GM12892 (cell line): ENCODE measurements at regions not wholly inside any gene's neighbourhood (a gene's known extent, or its start where the extent isn't known, plus 50 kb on each side); places are given as distances from the start of the nearest gene placed in this dataset.

Experiments
- DNase-seq: peaks from one replicate; pipeline ENCODE4 v3.0.0; 2011; ENCODE audit not compliant: insufficient read length
- FAIRE-seq: peaks from 2 replicates; lab custom pipeline; 2011; peaks lifted over from hg19 to GRCh38; lab: Jason Lieb, UNC
- POLR2A ChIP-seq: IDR thresholded peaks from 2 replicates; pipeline ENCODE4 v1.6.1; 2011; ENCODE audit warnings: low read depth, low read length, control low read depth
- POLR2AphosphoS5 ChIP-seq: IDR thresholded peaks from 2 replicates; pipeline ENCODE4 v1.6.1; 2011; ENCODE audit warnings: low read depth, low read length, control low read depth
- TAF1 ChIP-seq: IDR thresholded peaks from 2 replicates; pipeline ENCODE4 v1.6.1; 2011; ENCODE audit warnings: low read depth, mild to moderate bottlenecking, control low read depth, low read length, borderline replicate concordance

DNA sequence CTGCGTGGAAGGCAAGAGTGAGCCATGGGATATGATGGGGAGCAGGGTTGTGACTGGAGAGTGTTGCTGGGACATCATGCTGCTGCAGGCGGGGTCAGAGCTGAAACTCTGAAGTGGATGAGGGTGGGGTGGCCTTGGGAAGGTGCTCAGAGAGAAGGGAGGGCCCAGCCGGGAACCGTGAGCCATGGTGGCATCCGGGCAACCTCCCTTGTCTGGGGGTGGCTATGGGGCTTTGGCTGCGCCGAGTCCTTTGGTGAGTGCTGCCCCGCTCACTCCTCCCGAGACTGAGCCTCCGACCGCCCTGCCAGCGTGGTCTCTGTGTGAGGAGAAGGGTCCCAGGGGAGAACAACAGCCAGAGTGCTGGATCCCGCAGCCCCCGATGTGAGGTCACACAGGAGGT is 632.0 kb downstream of the BRD1 start:
- FAIRE-seq (no peak), DNase-seq (no peak)
- TF ChIP-seq TAF1, result no peak
- no peak for TF ChIP-seq POLR2A
- TF ChIP-seq POLR2AphosphoS5, result no peak

DNA sequence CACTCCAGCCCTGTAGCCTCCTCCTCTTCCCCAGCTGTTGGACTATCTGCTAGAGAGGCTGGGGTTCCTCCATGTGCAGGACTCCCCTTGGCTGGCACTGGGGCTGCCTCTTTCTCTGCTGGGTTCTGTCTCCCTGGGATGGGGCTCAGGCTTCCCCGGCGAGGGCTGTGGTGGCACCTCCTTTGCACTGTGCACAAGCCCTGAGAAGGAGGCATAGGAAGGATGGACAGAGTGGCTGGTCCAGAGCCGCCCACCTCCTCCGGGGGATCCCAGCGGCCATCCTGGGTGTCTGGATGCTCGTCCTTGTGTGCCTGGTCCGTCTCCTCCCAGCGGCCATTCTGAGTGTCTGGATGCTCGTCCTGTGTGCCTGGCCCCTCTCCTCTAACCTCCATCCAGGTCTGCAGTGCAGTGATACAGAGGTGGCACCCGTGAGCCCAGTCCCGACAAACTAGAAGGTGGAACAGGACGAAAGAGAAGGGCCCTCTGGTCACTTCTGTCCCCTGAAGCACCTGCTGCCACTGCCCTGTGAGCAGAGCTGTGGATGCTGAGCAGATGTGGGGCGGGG is 633.7 kb downstream of the BRD1 start:
- DNase-seq, result no peak
- no peak for TF ChIP-seq TAF1
- no peak for TF ChIP-seq POLR2A
- TF ChIP-seq POLR2AphosphoS5, result no peak
- no peak for FAIRE-seq

DNA sequence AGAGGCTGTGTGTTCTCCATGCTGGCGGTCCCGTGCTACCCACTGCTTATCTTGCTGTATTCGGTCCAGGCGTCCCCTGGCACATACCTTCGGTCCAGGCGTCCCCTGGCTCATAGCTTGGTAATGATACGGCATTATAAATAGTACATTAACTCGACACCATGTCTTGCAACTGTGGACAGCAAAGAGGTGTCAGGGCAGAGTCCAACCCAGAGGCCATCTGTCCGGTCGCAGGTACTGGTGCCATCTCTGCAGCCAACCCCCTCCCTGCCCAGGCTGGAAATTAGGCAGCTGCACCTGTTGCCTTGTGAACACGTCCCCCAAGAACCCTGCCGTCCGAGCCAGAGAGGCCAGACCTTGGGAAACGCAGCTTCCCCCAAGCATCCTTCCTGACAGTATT is 634.3 kb downstream of the BRD1 start:
- FAIRE-seq, result no peak
- DNase-seq, result no peak
- TF ChIP-seq POLR2AphosphoS5 (no peak), POLR2A (no peak), TAF1 (no peak)

DNA sequence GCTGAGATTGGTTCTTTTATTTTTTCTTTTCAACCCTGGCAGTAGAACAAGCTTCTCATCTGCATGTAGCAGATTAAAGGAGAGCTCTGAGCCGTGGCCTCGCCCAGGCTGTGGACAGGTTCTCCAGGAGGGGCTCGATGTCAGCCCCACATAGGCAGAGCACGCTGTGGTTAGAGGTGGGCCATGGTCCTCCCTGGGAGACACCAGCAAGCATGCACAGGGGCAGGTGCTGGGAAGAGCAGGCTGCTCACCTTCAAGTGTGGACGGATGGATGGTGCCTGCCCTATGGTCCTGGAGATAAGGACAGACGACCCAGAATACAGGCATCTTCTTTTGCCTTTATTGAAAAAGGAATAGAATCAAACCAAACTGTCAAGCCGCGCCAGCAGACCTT is 634.8 kb downstream of the BRD1 start:
- FAIRE-seq (no peak), DNase-seq (no peak)
- TF ChIP-seq POLR2A, result no peak
- no peak for TF ChIP-seq POLR2AphosphoS5
- TF ChIP-seq TAF1, result no peak

DNA sequence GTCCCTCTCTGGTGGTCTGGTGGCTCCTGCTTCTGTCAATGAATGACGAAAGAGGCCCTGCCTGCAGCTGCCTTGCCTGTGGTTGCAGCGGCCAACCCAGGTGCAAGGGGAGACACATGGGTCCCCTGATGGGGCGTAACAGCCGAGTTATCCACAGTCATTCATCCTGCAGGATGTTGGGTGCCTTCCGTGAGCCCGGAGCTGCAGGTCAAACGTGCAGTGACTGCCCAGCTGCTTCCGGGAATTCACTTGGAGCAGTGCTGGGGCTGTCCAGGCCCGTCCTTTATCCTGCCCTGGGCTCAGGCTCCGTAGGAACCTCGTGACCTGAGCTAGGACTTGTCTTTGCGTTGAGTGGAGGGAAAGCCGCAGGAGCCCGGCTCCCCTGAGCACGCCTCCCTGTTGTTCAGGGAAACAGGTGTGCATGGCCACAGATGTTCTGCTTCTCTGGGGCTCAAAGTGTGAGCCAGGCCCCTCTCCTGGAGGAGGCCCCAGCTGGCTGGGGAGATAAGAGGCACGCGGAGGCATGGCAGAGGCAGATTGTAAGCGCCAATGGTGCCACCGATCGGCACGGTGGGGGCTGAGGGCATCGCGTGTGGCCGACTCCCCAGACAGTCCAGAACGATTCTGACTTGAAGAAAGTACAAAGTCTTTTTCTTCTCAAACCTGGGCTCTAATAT is 635.4 kb downstream of the BRD1 start:
- FAIRE-seq (no peak), DNase-seq (no peak)
- TF ChIP-seq TAF1, result no peak
- no peak for TF ChIP-seq POLR2A
- TF ChIP-seq POLR2AphosphoS5, result no peak

DNA sequence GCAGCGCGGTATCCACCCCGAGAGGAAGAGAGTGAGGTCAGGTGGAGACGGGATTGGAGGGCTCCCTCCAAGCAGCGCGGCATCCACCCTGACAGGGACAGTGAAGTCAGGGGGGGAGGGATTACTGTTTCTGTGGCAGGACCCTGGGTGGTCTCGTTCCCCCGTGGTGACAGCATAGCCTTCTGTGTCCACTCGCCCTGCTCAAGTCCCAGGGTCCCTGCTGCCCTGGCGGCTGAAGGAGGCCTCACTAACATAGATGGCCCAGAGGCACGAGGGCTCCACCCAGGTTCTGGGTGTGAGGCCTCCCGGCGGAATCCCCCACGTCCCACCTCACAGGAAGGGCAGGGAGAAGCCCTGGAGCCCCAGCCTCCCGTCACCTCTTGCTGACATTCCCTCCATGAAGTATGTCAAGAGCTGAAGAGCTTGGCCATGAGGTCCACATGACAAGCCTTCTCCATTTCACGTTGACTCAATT is 636.1 kb downstream of the BRD1 start:
- no peak for DNase-seq
- TF ChIP-seq POLR2A (no peak), TAF1 (no peak), POLR2AphosphoS5 (no peak)
- FAIRE-seq, result no peak

DNA sequence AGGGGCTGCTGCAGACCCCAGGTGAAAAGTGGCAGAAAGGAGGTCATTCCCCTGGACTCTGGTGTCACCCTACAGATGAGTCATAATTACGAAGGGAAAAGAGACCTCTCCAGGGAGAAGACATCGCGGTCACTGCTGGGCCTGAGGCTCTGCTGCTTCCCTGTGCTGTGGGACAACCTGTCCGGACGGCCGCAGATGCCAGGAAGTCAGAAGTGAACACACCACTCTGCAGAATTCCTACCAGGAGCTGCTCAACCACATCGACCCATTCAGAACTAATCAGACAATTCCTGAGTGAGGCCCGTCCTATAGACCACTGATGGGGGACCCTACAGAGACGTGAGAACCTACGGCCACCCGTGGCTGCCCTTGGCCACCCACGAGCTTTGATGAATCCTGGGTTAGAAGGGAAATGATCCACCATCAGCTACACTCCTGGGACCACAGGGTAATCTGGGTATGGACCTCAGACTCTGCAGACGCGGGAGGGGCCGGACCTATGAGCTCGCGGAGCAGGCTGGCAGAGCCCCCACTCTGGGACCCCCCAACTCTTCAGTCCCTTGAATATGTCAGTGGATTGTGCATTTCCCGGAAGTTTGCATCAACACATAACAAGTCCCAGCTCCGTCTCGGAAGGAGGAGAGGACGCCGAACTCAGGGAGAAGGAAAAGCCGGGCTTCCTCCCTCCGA is 636.7 kb downstream of the BRD1 start:
- FAIRE-seq (no peak), DNase-seq (no peak)
- TF ChIP-seq TAF1 (no peak), POLR2A (no peak), POLR2AphosphoS5 (no peak)

DNA sequence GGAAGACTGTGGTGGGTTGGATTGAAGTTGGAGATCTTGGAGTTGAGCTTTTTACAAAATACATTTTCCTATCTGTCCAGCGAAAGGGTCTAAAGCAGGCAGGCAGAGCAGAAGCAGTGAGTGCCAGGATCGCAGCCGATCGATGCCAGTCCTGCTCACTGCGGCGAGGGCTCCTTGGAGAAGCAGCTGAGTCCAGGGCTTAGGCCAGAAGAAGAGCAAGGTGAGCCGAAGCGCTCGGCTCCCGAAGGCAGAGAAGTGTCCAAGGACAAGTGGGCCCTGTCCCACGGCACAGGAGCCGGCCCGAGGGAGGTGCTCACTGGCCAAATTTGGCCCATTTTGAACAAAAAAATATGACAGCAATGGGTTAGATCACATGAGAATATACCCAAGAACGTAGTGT is 637.8 kb downstream of the BRD1 start:
- no peak for DNase-seq
- no peak for FAIRE-seq
- TF ChIP-seq TAF1, result no peak
- no peak for TF ChIP-seq POLR2A
- TF ChIP-seq POLR2AphosphoS5, result no peak

DNA sequence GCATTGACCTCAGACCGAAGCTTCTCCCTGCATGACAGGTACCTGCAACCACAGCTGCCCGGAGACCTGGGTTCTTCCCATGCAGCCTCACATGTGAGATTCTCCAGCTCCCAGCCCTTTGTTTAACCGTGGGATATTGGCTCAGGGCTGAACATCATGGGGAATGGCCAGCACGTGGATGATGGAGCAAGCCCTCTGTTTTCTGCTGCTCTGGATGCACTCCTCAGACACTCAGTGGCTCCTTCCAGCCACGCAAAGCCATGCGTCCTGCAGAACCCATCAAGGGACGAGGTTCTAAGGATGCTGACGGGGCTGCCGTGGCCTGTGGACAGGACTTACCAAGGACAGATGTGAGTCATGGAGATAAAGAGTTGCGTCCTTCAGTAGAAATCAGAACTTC is 639.1 kb downstream of the BRD1 start:
- TF ChIP-seq TAF1, result no peak
- no peak for TF ChIP-seq POLR2A
- no peak for TF ChIP-seq POLR2AphosphoS5
- FAIRE-seq, result no peak
- no peak for DNase-seq

DNA sequence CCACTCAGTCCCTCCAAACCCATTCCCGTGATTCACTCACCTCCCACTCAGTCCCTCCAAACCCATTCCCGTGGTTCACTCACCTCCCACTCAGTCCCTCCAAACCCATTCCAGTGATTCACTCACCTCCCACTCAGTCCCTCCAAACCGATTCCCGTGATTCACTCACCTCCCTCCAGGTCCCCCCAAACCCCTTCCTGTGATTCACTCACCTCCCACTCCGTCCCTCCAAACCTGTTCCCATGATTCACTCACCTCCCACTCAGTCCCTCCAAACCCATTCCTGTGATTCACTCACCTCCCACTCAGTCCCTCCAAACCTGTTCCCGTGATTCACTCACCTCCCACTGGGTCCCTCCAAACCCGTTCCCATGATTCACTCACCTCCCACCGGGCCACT is 639.6 kb downstream of the BRD1 start:
- DNase-seq, result no peak
- FAIRE-seq, result no peak
- TF ChIP-seq POLR2AphosphoS5, result no peak
- no peak for TF ChIP-seq POLR2A
- TF ChIP-seq TAF1, result no peak

DNA sequence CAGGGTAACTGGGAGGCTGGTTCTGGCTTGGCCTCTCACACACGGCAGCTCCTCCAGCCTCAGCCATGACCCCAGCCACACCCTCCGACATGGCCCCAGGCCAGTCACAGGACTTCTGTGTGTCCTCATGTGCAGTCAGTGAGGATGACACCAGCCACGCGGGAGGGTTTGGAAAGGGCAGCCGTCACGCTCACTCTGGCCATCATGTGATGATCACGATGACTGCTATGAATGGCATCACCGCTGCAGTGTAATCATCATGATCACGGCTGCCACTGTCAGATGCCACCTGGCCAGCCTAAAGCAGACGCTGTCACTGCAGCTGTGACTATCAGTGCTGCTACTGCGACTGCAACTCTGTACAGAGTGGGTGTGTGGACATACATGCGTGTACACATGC is 640.9 kb downstream of the BRD1 start:
- FAIRE-seq (no peak), DNase-seq (no peak)
- no peak for TF ChIP-seq TAF1
- TF ChIP-seq POLR2A, result no peak
- no peak for TF ChIP-seq POLR2AphosphoS5
